Skin of body (tissue), 1 donor: ENCODE measurements at regions not wholly inside any gene's neighbourhood (a gene's known extent, or its start where the extent isn't known, plus 50 kb on each side); places are given as distances from the start of the nearest gene placed in this dataset.
"Not testable (repeated sequence)": the region's sequence is repeated elsewhere in the genome, so short reads cannot be mapped to it uniquely, and the experiment has no call there.

Experiments used
- DNase-seq: peaks from one replicate; lab custom pipeline; 2025; lab: John Stamatoyannopoulos, UW

- DNase-seq, result no peak
These were observed 677.5 kb downstream of the RAPGEF2 start for GRCh38 chr4:159780196-159780922.

- no peak for DNase-seq
These were observed 685.0 kb downstream of the RAPGEF2 start for GRCh38 chr4:159787901-159788300.

GRCh38 chr4:159791334-159791733, 688.5 kb downstream of the RAPGEF2 start:
- DNase-seq, result no peak

DNA sequence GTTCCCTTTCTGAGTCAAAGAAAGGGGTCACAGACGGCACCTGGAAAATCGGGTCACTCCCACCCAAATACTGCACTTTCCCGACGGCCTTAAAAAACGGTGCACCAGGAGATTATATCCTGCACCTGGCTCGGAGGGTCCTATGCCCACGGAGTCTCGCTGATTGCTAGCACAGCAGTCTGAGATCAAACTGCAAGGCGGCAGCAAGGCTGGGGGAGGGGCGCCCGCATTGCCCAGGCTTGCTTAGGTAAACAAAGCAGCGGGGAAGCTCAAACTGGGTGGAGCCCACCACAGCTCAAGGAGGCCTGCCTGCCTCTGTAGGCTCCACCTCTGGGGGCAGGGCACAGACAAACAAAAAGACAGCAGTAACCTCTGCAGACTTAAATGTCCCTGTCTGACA, 701.7 kb downstream of the RAPGEF2 start:
- not testable (repeated sequence) for DNase-seq

GRCh38 chr4:159823743-159824142, 720.9 kb downstream of the RAPGEF2 start:
- DNase-seq, result no peak

GRCh38 chr4:159828687-159829086, 725.8 kb downstream of the RAPGEF2 start:
- no peak for DNase-seq

DNA sequence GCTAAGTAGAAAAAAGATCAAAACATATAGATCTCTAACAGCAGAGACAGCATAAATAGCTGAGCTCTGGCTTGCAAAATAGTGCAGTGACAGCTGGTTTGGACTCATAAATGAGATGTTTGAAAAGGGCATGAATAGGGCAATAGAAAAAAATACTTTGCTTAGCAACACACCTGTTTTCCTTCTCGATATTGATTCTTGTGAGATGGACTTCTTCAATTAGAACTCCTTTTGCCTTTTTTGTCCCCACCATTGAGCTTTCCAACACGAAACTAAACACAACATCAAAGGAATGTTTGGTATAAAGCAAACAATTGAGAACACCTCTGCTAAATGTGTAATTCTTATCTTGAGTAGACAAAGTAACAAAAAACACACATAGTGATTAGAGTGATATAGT, 726.3 kb downstream of the RAPGEF2 start:
- DNase-seq, result no peak

DNA sequence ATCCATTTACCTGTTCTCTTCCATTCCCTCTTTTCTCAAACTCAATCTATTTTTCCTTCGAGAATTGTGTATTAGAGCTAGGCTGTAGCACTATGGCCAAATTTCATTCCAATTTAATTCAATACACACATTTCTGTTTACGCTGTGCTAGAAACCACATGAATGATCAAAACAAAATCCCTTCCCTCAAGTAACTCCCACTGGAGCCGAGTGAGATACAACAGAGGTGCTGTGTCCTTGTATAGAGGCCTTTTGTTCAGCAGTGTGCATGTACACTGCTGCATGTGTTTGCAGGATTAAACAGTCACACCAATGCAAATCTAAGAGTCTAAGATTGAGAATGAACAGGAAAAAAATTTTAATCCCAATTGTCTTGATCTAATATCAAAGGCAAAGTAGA, 734.2 kb downstream of the RAPGEF2 start:
- no peak for DNase-seq

GRCh38 chr4:159855731-159856130, 752.9 kb downstream of the RAPGEF2 start:
- no peak for DNase-seq

DNA sequence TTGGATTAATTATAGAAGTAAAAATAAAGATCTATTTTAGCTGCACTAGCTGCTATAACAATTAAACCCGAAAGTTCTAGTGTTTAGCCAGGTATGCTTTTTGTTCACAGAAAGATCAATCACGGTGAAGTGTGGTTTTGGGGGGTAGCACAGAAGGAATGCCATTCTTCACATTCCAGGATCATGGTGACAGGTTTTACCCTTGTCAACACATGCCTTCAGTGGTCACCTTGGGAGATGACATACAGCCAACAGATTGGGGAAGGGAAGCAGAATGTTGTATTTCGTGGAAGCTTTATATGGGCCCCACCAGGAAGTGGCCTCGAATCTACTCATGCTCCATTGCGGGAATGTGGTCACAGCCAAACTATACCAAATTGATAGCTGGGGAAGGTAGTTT, 753.6 kb downstream of the RAPGEF2 start:
- no peak for DNase-seq

DNA sequence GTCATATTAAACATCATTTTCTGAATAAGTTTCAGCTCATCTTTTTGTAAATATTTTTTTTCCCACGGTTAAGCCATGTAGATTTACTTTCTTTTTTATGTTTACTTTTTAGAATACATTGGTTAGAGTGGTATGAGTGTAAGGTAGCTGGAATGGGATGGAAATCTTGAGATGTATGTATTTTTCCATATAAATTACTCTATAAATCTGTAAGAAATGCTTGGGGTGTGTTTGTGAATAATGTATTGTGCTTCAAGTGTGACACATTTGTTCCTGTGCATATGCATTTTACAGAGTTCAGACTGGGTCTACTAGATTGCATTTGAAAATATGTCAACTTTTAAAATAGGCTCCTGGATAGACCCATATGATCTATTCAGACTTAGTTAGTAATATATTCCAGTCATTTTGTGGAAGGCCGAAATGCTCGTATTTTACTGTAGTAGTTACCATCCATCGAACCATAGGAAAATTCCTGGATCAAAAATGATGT, 756.8 kb downstream of the RAPGEF2 start:
- no peak for DNase-seq

- DNase-seq, result no peak
These were observed 758.1 kb downstream of the RAPGEF2 start for GRCh38 chr4:159860945-159861344.

DNA sequence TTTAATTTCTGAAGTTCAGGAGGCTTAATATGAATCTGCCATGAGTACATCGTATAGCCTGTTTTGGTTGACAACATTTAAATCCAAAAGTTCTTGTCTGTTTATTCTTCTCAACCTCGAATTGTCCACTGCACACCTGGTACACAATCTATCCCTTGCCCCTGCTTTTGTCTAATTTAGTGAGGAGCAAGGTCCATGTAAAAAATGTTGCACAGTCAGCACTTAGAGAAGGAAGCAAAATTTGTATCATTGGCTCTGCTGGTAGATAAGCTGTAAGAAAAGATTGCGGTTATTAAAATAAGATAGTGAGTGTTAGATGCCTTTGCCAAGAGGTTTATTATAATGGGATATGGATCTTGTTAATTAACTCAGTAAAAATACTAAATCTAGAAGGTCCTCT, 761.5 kb downstream of the RAPGEF2 start:
- no peak for DNase-seq

GRCh38 chr4:159867673-159868072, 764.8 kb downstream of the RAPGEF2 start:
- no peak for DNase-seq

DNA sequence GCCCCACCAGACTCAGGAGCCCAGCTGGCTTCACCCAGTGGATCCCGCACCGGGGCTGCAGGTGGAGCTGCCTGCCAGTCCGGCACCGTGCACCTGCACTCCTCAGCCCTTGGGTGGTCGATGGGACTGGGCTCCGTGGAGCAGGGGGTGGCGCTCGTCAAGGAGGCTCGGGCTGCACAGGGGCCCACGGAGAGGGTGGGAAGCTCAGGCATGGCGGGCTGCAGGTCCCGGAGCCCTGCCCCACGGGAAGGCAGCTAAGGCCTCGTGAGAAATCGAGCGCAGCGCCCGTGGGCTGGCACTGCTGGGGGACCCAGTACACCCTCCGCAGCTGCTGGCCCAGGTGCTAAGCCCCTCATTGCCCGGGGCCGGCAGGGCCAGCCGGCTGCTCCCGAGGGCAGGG, 766.1 kb downstream of the RAPGEF2 start:
- DNase-seq, result not testable (repeated sequence)

DNA sequence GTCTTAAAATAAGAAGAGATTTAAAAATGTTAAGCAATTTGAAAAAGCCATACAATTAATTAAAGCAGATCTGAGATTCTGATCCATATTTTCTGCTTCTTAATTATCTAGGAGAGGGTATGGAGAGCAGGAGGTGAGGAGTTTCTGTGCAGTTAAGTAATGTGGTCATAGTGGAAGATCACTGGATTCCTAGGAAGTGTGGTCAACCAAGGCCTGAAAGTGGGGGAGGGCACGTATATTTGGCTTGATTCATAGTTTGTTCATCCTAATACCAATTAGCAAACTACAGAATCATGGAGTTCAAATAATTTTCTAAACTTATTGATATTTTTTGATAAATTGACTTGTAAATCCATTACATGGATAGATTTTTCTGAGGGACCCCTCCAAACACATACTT, 768.3 kb downstream of the RAPGEF2 start:
- DNase-seq, result no peak

DNA sequence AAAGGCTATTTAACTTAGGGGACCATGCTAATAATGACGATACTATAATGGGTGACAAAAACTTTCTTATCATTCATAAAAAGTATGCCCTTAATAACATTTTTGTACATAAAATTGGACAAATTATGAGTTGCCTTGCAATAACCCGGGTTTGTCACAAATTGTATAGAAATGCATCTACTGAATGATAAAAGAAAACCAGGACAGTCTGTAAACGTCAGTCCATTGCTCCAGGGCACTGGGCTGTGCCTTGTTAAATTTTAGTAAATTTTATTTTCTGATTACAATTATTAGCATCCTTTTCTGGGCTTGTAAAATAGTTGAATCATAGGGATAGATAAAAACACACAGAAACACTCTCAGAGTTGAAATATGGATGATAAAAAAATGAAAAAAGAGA, 778.3 kb downstream of the RAPGEF2 start:
- DNase-seq, result no peak

DNA sequence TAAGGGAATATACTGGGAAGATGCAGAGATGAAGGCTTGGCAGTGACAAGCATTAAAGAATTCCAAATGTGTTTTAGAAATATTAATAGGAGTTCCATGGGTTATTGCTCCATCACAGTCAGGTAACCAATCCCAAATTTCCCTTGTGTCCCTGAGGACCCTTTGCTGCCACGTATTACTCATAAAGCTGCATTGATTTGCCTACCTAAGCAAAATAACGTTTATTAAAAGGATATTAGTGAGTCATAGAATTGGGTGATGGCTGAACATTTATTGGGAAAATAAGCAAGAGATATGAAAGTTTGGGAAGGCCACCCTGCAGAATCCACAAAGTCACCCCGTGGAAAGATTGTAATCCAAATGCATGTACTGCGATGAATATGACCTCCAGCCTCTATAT, 782.1 kb downstream of the RAPGEF2 start:
- DNase-seq, result no peak

DNA sequence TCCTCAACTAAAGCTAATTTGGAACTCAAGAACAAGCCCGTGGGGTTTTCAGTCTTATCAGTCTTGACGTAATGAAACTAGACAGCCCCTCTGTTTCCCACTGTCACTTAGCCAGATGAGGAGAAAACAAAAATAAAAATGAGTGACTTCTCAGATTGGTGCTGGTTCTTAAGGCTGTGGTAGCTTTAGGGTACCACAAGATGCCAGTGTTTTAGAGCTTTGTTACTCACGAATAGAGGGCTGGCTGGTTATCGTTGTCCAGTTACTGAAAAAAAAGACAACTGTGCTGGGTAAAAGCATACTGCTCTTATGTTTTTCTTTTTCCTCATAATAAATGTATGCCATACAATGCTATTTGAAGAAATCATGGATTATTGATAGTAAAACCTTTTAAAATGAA, 796.7 kb downstream of the RAPGEF2 start:
- DNase-seq, result no peak

- DNase-seq, result no peak
These were observed 797.7 kb downstream of the RAPGEF2 start for GRCh38 chr4:159900562-159900961.

GRCh38 chr4:159902648-159903047, 799.8 kb downstream of the RAPGEF2 start:
- DNase-seq, result no peak

- DNase-seq, result no peak
These were observed 802.0 kb downstream of the RAPGEF2 start for GRCh38 chr4:159904906-159905305.

GRCh38 chr4:159906051-159906450, 803.2 kb downstream of the RAPGEF2 start:
- DNase-seq, result no peak

- no peak for DNase-seq
These were observed 803.6 kb downstream of the RAPGEF2 start for GRCh38 chr4:159906517-159906916.
